Activated B cell treated with CpG ODN at 0.5 μM for 24 hours (primary cell): ENCODE measurements at regions not wholly inside any gene's neighbourhood (a gene's known extent, or its start where the extent isn't known, plus 50 kb on each side); places are given as distances from the start of the nearest gene placed in this dataset.

Experiments
- ATAC-seq: fragments of 200-7000 bp; cut with Tn5 transposase; one replicate; pipeline ENCODE4 v1.10.0; 2021; ENCODE audit warnings: low read depth, mild to moderate bottlenecking, moderate library complexity
- CTCF ChIA-PET: fragments of 350-600 bp; sonication (Branson Sonifier 250); formaldehyde crosslinking; loops from one replicate; lab custom pipeline; 2021; ENCODE audit warnings: antibody characterized with exemption; lab: Charles Lee
- POLR2A ChIA-PET: fragments of 350-600 bp; sonication (Branson Sonifier 250); formaldehyde crosslinking; loops from one replicate; lab custom pipeline; 2021; ENCODE audit warnings: antibody characterized with exemption; lab: Charles Lee
- DNase-seq: peaks from one replicate; pipeline ENCODE4 v3.0.0; 2022
- H3K27ac Mint-ChIP-seq: one replicate; pipeline ENCODE4 v1.8.0; 2020; ENCODE audit warnings: mixed read lengths
- H3K27me3 Mint-ChIP-seq: one replicate; pipeline ENCODE4 v1.8.0; 2021; ENCODE audit warnings: mixed read lengths
- H3K36me3 Mint-ChIP-seq: one replicate; pipeline ENCODE4 v1.8.0; 2021; ENCODE audit warnings: low read depth, mixed read lengths
- H3K4me1 Mint-ChIP-seq: one replicate; pipeline ENCODE4 v1.8.0; 2021; ENCODE audit warnings: mixed read lengths
- H3K4me3 Mint-ChIP-seq: one replicate; pipeline ENCODE4 v1.8.0; 2020; ENCODE audit warnings: mild to moderate bottlenecking, mixed read lengths
- H3K9me3 Mint-ChIP-seq: one replicate; pipeline ENCODE4 v1.8.0; 2020; ENCODE audit warnings: mixed read lengths
- CTCF ChIP-seq: fragments of 200-600 bp; IDR thresholded peaks from one replicate; pipeline ENCODE4 v1.8.0; 2022; ENCODE audit warnings: antibody characterized with exemption, mild to moderate bottlenecking
- intact Hi-C: fragments of 100-400 bp; cut with micrococcal nuclease; formaldehyde crosslinking; loops from one replicate; pipeline ENCODE4 v1.15.1; 2024

DNA sequence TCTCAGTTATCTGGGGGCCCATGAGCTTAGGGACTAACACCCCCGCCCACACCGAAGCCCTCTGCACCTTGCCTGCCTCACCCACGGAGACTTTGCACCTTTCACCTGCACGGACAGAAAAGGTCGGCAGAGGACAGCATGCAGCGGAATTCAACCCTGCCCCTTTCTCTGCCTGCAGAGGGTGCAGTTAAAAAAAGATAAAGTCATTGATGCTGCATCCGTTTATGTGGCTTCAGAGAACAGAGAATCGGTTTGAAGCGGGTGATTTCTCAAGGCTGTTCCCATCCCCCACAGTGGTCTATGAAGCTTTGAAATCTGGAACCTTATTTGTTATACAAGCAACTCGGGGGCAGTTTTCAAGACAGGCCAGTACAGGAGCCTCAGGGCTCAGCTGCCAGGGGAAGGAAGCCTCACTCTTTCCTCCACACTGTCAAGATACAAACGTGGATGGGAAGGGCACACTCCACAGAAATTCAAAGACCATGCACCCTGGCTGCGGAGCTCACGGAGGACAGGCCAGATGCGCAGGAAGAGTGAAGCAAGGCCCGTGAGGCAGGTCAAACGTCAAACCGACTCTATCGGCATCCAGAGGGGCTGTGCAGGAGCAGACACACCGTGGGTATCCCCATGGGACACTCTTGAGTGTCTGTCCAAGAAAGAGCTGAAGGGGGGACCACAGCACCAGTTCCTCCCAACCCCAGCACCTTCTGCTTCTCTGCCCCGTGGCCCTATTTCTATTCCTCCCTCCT, 66.3 kb downstream of the INSIG1 start:
- H3K4me3 Mint-ChIP-seq: no peak overlapping the region
- H3K9me3 Mint-ChIP-seq: no peaks in the 10 kb centered on the region
- ChIA-PET POLR2A (no interaction called here), CTCF (interaction anchor here (0.8 kb wide), 1 partner anchor 19 kb away, joined by 5 read pairs; no protein-coding TSS in a partner anchor)
- DNase-seq (no peak), ATAC-seq (no peak)
- peaks cover 51% of the 10 kb centered on the region for H3K4me1 Mint-ChIP-seq
- TF ChIP-seq CTCF: no peak
- peaks cover 15% of the 10 kb centered on the region for H3K27me3 Mint-ChIP-seq
- H3K36me3 Mint-ChIP-seq: no peaks in the 10 kb centered on the region
- H3K27ac Mint-ChIP-seq: no peak overlapping the region
- intact Hi-C loops: no loop called here

- DNase-seq (no peak), ATAC-seq (no peak)
- H3K36me3 Mint-ChIP-seq: no peaks in the 10 kb centered on the region
- CTCF ChIA-PET: interaction anchor here (0.8 kb wide), 1 partner anchor 20 kb away, joined by 5 read pairs; no protein-coding TSS in a partner anchor
- no peaks in the 10 kb centered on the region for H3K9me3 Mint-ChIP-seq
- peaks cover 21% of the 10 kb centered on the region for H3K27me3 Mint-ChIP-seq
- intact Hi-C loops: no loop called here
- H3K27ac Mint-ChIP-seq: no peak overlapping the region
- peaks cover 38% of the 10 kb centered on the region for H3K4me1 Mint-ChIP-seq
- no peak overlapping the region for H3K4me3 Mint-ChIP-seq
- TF ChIP-seq CTCF: no peak
- POLR2A ChIA-PET: no interaction called here
These were observed 67.6 kb downstream of the INSIG1 start for GRCh38 chr7:155365146-155365874.

DNA sequence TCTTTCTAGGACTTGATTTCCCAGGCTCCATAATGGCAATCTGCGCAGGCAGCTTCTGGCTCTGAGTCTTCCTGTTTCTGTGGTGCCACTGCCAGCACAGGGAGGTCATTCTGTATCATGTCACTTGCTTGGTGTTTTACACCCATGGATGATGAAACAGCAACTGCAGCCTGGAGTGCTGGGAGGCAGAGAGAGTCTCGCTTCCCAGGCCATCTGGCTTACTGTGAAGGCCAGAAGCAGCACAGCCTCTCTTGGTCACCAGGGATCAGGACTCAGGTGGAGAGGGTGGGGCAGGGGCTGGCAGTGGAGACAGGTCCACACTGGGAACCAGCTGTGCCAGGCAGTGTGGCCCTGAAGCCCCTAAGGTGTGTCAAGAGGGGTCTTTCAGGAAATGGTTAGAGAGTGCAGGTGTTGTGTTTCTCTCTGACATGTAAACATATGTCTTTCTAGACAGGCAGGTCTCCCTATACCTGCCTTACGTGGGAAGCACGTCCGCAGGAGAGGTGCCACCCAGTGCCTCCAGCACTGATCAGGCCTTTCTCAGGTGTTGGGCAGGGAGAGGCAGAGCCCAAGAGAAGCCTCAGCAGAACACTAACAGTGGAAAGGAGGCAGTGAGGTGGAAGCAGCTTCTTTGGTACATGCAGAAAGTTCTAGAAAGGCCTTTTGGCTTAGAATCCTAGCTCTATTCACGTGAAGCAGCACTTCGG, 71.4 kb downstream of the INSIG1 start:
- intact Hi-C loops: no loop called here
- no peaks in the 10 kb centered on the region for H3K9me3 Mint-ChIP-seq
- TF ChIP-seq CTCF: no peak
- H3K27me3 Mint-ChIP-seq: peaks cover 40% of the 10 kb centered on the region
- no peak overlapping the region for H3K4me3 Mint-ChIP-seq
- POLR2A ChIA-PET: no interaction called here
- CTCF ChIA-PET: no interaction called here
- no peaks in the 10 kb centered on the region for H3K36me3 Mint-ChIP-seq
- no peak for ATAC-seq
- H3K27ac Mint-ChIP-seq: no peak overlapping the region
- DNase-seq: no peak
- peaks cover 19% of the 10 kb centered on the region for H3K4me1 Mint-ChIP-seq

GRCh38 chr7:155369766-155370165, 72.1 kb downstream of the INSIG1 start:
- Mint-ChIP-seq H3K9me3 (no peaks in the 10 kb centered on the region), H3K27me3 (peaks cover 41% of the 10 kb centered on the region), H3K27ac (no peak overlapping the region), H3K4me3 (no peak overlapping the region), H3K36me3 (no peaks in the 10 kb centered on the region), H3K4me1 (peaks cover 22% of the 10 kb centered on the region)
- POLR2A ChIA-PET: no interaction called here
- DNase-seq: no peak
- intact Hi-C loops: loop anchor here (10.0 kb wide), 1 partner anchor 445 kb away; no protein-coding TSS in a partner anchor
- no peak for TF ChIP-seq CTCF
- no peak for ATAC-seq
- CTCF ChIA-PET: no interaction called here
